ENCODE measurements at regions not wholly inside any gene's neighbourhood (a gene's known extent, or its start where the extent isn't known, plus 50 kb on each side); places are given as distances from the start of the nearest gene placed in this dataset.

DNA sequence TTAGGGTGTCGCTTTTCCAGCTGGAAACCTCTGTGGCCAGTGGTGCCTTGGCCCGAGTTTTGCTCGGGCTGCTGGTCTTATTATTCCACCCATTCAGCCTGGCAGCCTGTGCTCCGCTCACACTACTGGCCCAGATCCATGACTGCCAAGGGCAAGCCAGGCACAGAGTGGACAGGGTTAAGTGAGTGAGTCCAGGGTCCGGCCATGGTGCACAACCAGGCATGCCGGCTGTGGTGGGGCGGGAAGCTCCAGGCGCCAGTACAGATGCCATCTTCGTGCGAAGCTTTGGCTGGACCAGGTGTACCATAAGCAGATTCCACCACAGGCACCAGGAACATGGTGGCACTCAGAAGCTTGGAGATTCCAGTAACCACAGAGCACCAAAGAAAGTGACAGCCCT lies 580.2 kb upstream of the FAM174A start:
- TF ChIP-seq POLR2A (IDR thresholded peaks at IDR 0.05; ENCODE audit: low read length) (no peak), GATA1 (IDR thresholded peaks at IDR 0.05; ENCODE audit: low read depth, low read length) (no peak)

Data from erythroblast (primary cell).